Liver (tissue), 7 donors: ENCODE measurements at regions not wholly inside any gene's neighbourhood (a gene's known extent, or its start where the extent isn't known, plus 50 kb on each side); places are given as distances from the start of the nearest gene placed in this dataset.
"Not testable (repeated sequence)": the region's sequence is repeated elsewhere in the genome, so short reads cannot be mapped to it uniquely, and the experiment has no call there.

ENCODE experiments used
- DNase-seq: peaks from one replicate; pipeline ENCODE4 v3.0.0-alpha.2; 2017; ENCODE audit warnings: low spot score
- H3K27ac ChIP-seq, 2 donors: one replicate each; pipeline ENCODE4 v1.7.0; 2013; ENCODE audit warnings: inconsistent platforms in 2 of 2, low read length in 2 of 2, control low read depth in 1 of 2, low read depth in 1 of 2, mild to moderate bottlenecking in 1 of 2
- H3K27me3 ChIP-seq, 4 donors: one replicate each; pipeline versions ENCODE4 v1.6.1 to v1.7.0; 2013; ENCODE audit warnings: low read length in 3 of 4, inconsistent platforms in 1 of 4, mild to moderate bottlenecking in 1 of 4, moderate library complexity in 1 of 4; ENCODE audit not compliant: control insufficient read depth in 4 of 4, insufficient read depth in 4 of 4
- H3K36me3 ChIP-seq, 4 donors: one replicate each; pipeline versions ENCODE4 v1.6.1 to v1.7.0; 2013; ENCODE audit warnings: low read length in 3 of 4, mild to moderate bottlenecking in 3 of 4, low read depth in 1 of 4, moderate library complexity in 1 of 4; ENCODE audit not compliant: control insufficient read depth in 4 of 4, insufficient read depth in 3 of 4
- H3K4me1 ChIP-seq, 4 donors: one replicate each; pipeline versions ENCODE4 v1.6.1 to v1.7.0; 2013; ENCODE audit warnings: low read length in 3 of 4, mild to moderate bottlenecking in 3 of 4, moderate library complexity in 1 of 4; ENCODE audit not compliant: control insufficient read depth in 4 of 4, insufficient read depth in 4 of 4
- H3K4me3 ChIP-seq, 3 donors: one replicate each; pipeline versions ENCODE4 v1.6.1 to v1.7.0; 2013; ENCODE audit warnings: low read length in 3 of 3, control low read depth in 1 of 3, low read depth in 1 of 3, mild to moderate bottlenecking in 1 of 3
- H3K9ac ChIP-seq, 2 donors: one replicate each; pipeline ENCODE4 v1.7.0; 2013; ENCODE audit warnings: low read length in 2 of 2, mild to moderate bottlenecking in 2 of 2, moderate library complexity in 2 of 2, control low read depth in 1 of 2, low read depth in 1 of 2
- H3K9me3 ChIP-seq, 4 donors: one replicate each; pipeline versions ENCODE4 v1.6.1 to v1.7.0; 2013; ENCODE audit warnings: low read length in 3 of 4; ENCODE audit not compliant: control insufficient read depth in 4 of 4
- HNF4A ChIP-seq, 2 donors: conservative IDR thresholded peaks; 2 replicates each; pipeline ENCODE4 v1.6.1; 2016; ENCODE audit warnings: antibody characterized with exemption in 2 of 2, mild to moderate bottlenecking in 2 of 2
- WGBS: extraction: QIAGEN DNeasy Blood & Tissue Kit; methylation state at CpG from one replicate; pipeline ENCODE4 v1.1.7; 2013; 5-methylcytosine and 5-hydroxymethylcytosine counted together
- donor health status: healthy.
- donor health status: healthy.
- donor health status: healthy.
- donor health status: healthy.

DNA sequence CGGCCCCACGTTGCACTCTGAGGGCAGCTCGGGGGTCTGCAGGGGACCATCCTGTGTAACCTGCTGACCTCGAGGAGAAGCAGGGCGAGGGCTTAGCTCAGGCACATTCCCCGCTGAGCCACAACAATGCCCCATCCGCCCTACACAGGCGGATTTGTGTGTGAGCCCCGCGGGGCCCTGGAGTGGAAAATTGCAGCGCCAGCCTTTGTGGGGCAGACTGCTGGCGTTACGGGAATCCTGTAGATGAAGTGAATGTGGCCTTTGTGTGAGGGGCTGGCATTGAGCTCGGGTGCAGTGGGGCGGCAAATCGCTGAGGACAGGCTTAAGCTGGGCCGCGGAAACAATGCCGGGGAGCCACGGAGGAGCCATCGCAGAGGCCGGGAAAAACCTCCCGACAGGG is 3970.3 kb upstream of the TPTE start:
- H3K9me3 ChIP-seq, DNase-seq, H3K27ac ChIP-seq, H3K4me1 ChIP-seq, H3K36me3 ChIP-seq, H3K4me3 ChIP-seq, H3K27me3 ChIP-seq, H3K9ac ChIP-seq: not testable (repeated sequence)
- no CpG with 5 or more reads among the region's 23 CpGs for WGBS

DNA sequence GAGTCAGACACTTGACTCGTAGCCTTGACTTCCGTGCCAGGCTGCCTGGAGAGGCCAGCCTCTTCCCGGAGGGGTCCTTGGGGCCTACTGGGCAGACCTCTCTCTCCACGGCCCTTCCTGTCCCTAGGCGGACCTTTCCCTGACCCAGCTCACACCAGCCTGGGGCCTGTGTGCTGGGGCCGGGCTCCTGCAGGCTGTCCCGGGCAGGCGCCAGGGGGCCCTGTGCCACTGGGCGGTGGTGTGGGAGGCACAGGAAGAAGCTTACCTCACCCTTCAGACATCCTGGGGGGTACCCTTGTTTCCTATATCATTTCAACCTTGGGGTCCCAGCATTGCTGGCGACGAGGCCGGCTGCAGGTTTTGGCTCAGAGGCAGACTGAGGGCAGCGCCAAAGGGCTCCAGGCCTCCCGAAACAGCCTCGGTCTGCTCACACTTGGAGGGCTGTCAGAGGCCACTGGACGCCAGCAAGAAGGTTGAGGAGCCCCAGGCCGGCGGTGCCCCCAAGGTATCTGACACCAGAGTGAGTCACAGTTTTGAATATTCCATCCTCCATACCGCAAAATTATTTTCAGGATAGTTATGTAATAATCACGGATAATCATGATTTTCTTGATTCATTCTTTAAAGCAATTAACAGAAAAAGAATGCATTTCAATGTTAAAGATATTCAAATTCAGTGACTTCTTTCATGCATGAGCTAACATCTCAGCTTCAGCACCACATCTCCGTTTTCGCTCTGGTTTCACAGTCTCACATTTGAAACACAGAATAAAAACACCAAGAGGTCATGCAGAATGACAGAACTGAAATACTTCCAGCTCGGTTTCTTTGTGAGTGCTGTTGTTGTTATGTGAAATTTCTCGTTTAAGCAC is 3967.6 kb upstream of the TPTE start:
- H3K27ac ChIP-seq, H3K4me1 ChIP-seq, H3K27me3 ChIP-seq, H3K9me3 ChIP-seq, H3K9ac ChIP-seq, H3K4me3 ChIP-seq, H3K36me3 ChIP-seq, DNase-seq: not testable (repeated sequence)
- WGBS: no CpG with 5 or more reads among the region's 24 CpGs

DNA sequence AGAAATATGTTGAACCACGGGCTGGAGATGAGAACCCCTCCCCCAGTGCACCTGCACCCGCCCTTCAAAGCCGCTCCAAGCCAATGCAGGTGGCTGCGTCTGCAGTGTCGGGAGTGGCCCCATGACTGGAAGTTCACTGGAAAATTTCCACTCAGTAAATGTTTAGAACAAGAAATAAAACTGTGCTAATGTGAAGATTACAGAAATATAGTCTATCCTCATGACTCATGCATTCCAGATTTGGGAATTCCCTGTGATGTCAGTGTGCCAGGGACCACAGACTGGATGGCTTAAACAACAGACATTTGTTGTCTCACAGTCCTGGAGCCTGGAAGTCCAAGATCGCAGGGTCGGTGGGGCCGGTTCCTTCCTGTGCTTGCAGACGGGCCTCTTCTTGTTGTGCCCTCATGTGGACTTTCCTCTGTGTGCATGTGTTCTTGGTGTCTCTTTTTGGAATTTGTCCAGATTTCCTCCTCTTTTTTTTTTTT is 3967.0 kb upstream of the TPTE start:
- WGBS: no CpG with 5 or more reads among the region's 9 CpGs
- not testable (repeated sequence) for H3K27me3 ChIP-seq, DNase-seq

DNA sequence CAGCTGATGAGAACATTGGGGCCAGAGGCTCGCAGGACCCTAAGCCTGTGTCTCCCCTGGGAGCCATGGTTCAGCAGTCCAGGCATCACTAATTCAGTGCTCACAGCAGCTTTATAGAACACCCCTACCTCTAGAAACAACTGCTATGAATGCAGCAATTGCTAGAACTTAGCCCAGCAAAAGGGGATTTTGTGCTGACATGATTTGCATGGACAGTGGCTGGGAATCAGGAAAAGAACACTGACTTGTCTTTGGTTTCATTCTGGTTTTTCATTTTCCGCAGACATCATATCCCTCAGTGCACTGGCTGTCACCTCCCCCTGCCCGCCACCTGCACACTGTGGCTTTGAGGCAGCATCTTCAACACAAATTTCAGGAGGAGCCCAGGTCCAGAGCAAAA is 3964.9 kb upstream of the TPTE start:
- DNase-seq, H3K9me3 ChIP-seq, H3K27ac ChIP-seq, H3K27me3 ChIP-seq, H3K9ac ChIP-seq, H3K4me1 ChIP-seq, H3K36me3 ChIP-seq, H3K4me3 ChIP-seq: not testable (repeated sequence)
- WGBS: no CpG with 5 or more reads among the region's 3 CpGs

More for the DNA sequence above, 3967.0 kb upstream of the TPTE start:
- not testable (repeated sequence) for H3K4me3 ChIP-seq, H3K9me3 ChIP-seq, H3K4me1 ChIP-seq, H3K27ac ChIP-seq, H3K36me3 ChIP-seq, H3K9ac ChIP-seq

DNA sequence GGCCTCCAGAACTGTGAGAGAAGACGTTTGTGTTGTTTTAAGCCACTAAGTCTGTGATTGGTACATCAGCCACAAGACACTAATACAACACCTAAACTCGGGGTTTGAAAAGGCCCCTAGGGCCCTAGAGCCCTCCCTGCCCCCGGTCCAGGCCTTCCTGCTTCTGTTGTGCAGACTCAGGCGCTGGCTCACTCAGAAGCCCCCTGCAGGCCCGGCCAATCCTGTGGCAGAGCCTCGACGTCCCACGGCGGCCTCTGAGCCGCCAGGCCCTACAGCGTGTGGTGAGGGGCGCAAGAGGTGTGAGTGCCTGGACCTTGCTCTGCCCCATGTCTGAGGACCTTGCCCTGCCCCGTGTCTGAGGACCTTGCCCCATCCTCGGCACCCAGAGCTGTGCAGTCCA is 3964.0 kb upstream of the TPTE start:
- H3K9me3 ChIP-seq, H3K27me3 ChIP-seq, H3K4me3 ChIP-seq, H3K9ac ChIP-seq, H3K4me1 ChIP-seq, H3K27ac ChIP-seq, DNase-seq, H3K36me3 ChIP-seq: not testable (repeated sequence)
- TF ChIP-seq HNF4A (conservative IDR thresholded peaks at IDR 0.05): peak in 1 of 2 donors; percentile 27
- 50% methylated on average over 4 of the region's 14 CpGs for WGBS

DNA sequence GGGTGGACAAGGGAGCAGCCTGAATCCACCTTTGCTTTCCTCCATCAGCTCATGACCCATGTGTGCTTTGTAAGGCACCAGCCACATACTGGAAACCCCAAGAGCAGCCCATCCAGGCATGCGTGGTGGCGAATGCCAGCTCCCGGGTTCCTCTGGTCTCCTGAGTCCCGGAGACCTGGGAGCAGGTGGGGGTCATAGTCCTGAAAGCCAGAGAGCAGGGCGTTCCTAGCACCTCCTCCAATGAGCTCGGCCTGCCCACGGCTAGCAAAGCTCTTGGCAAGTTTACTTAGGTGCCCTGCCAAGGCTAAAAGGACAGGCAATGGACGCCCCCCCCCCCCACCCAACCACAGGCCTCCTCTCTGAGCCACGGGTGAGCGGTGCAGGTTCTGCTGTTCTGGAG is 3960.2 kb upstream of the TPTE start:
- H3K36me3 ChIP-seq, DNase-seq, H3K9ac ChIP-seq, H3K4me3 ChIP-seq, H3K9me3 ChIP-seq, H3K4me1 ChIP-seq, H3K27me3 ChIP-seq, H3K27ac ChIP-seq: not testable (repeated sequence)
- 22% methylated on average over 3 of the region's 10 CpGs for WGBS

DNA sequence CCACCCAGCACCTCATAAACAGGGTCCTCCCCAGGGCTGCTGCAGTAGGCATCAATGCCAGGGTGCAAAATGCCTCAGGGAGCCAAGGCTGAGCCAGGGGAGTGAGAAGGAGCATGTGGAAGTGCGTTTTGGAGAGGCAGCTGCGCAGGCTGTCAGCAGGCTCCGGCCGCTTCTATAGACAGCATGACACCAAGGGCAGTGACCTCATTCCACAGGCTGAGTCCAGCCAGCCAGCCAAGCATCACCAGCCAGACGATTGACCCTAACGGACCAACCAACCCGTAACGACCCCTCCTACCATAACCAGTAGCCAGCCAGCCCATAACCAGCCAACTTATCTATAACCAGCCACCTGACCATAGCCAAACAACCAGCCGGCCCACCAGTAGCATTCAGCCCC is 3959.8 kb upstream of the TPTE start:
- no CpG with 5 or more reads among the region's 9 CpGs for WGBS
- not testable (repeated sequence) for DNase-seq, H3K4me1 ChIP-seq

DNA sequence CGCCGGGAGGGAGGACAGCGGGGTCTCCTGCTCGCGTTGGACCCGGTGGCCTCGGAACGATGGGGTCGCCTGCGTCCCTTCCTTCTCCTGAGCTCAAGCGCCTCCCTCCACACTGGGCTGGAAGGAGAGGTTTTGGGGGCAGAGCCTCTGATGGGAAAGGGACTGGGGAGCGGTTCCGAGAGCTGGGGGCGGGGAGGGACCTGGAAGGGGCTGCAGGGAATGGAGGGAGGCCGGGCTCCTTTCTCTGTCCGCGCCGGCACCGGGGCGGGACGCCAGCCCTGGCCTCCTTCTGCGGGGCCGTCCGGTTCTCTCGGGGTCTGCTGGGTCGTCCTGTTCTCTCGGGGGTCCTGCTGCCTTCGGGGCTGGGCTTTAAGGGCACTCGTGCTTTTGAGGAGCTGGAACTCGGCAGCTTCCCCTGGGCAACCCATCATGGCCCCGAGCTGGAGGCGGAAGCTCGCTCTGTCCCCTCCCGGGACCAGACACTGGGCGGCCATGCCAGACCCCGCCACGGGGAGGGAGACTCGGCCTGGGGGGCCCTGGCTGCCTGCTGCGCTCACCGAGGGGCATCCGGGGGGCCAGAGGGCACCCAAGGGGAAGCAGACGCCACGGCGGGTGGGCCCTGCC is 3956.7 kb upstream of the TPTE start:
- H3K9ac ChIP-seq, H3K27me3 ChIP-seq, H3K36me3 ChIP-seq, H3K4me1 ChIP-seq, DNase-seq, H3K27ac ChIP-seq, H3K9me3 ChIP-seq, H3K4me3 ChIP-seq: not testable (repeated sequence)
- 22% methylated on average over 15 of the region's 44 CpGs for WGBS

More for the DNA sequence above, 3959.8 kb upstream of the TPTE start:
- not testable (repeated sequence) for H3K27me3 ChIP-seq, H3K9ac ChIP-seq, H3K9me3 ChIP-seq, H3K27ac ChIP-seq, H3K36me3 ChIP-seq, H3K4me3 ChIP-seq
